Naive thymus-derived CD8-positive, alpha-beta T cell (primary cell): ENCODE measurements at regions not wholly inside any gene's neighbourhood (a gene's known extent, or its start where the extent isn't known, plus 50 kb on each side); places are given as distances from the start of the nearest gene placed in this dataset.
A peak's percentile ranks its signal among the peaks of the same experiment; 100 is the strongest.

Experiments
- ATAC-seq, 2 donors: fragments of 150-1000 bp; cut with Tn5 transposase in 1 of 2; sonication (Bioruptor Pico), chemical (Tn5 transposase) in 1 of 2; 1 replicate in 1 of 2; 2 replicates in 1 of 2; pipeline ENCODE4 v1.10.0; 2021; ENCODE audit warnings: mild to moderate bottlenecking in 2 of 2, moderate library complexity in 2 of 2
- POLR2A ChIA-PET: fragments of 350-600 bp; sonication (Branson Sonifier 250); formaldehyde crosslinking; loops from one replicate; lab custom pipeline; 2021; ENCODE audit warnings: antibody characterized with exemption; lab: Charles Lee
- DNase-seq, 10 donors: peaks; one replicate each; pipeline versions ENCODE4 v3.0.0 to v3.0.0-alpha.2; 2020 to 2022
- H3K27ac Mint-ChIP-seq, 10 donors: one replicate each; pipeline ENCODE4 v1.8.0; 2020 to 2022; ENCODE audit warnings: mild to moderate bottlenecking in 10 of 10, mixed read lengths in 10 of 10, moderate library complexity in 4 of 10, inconsistent platforms in 1 of 10
- H3K27me3 Mint-ChIP-seq, 5 donors: one replicate each; pipeline ENCODE4 v1.8.0; 2021 to 2022; ENCODE audit warnings: mixed read lengths in 5 of 5
- H3K36me3 Mint-ChIP-seq, 3 donors: one replicate each; pipeline ENCODE4 v1.8.0; 2020 to 2022; ENCODE audit warnings: mixed read lengths in 3 of 3, mild to moderate bottlenecking in 2 of 3, inconsistent platforms in 1 of 3
- H3K4me1 Mint-ChIP-seq, 4 donors: one replicate each; pipeline ENCODE4 v1.8.0; 2021 to 2022; ENCODE audit warnings: mixed read lengths in 4 of 4
- H3K4me3 Mint-ChIP-seq, 10 donors: one replicate each; pipeline ENCODE4 v1.8.0; 2020 to 2022; ENCODE audit warnings: mild to moderate bottlenecking in 10 of 10, mixed read lengths in 10 of 10, moderate library complexity in 6 of 10, inconsistent platforms in 1 of 10
- H3K9me3 Mint-ChIP-seq, 9 donors: one replicate each; pipeline ENCODE4 v1.8.0; 2020 to 2022; ENCODE audit warnings: mixed read lengths in 9 of 9, mild to moderate bottlenecking in 3 of 9, inconsistent platforms in 1 of 9, moderate library complexity in 1 of 9

GRCh38 chr15:38085114-38085513 lies 150.7 kb downstream of the TMCO5A start:
- H3K4me3 Mint-ChIP-seq: peak overlapping the region in 1 of 10 donors; percentile 69
- H3K36me3 Mint-ChIP-seq: no peaks in the 10 kb centered on the region
- H3K4me1 Mint-ChIP-seq: peaks cover 0 to 29% (median 4%) of the 10 kb centered on the region in 4 donors
- peaks cover 4 to 47% (median 13%) of the 10 kb centered on the region in 5 donors for H3K27me3 Mint-ChIP-seq
- POLR2A ChIA-PET: no interaction called here
- peaks cover 0 to 3% (median 0%) of the 10 kb centered on the region in 9 donors for H3K9me3 Mint-ChIP-seq
- H3K27ac Mint-ChIP-seq: peak overlapping the region in 2 of 10 donors; percentile 17 to 36
- DNase-seq (no peak), ATAC-seq (no peak)

GRCh38 chr15:38085931-38086568 lies 151.6 kb downstream of the TMCO5A start:
- Mint-ChIP-seq H3K4me3 (no peak overlapping the region), H3K4me1 (peaks cover 0 to 29% (median 4%) of the 10 kb centered on the region in 4 donors), H3K9me3 (peaks cover 0 to 3% (median 0%) of the 10 kb centered on the region in 9 donors), H3K36me3 (no peaks in the 10 kb centered on the region), H3K27me3 (peaks cover 4 to 50% (median 15%) of the 10 kb centered on the region in 5 donors), H3K27ac (peak overlapping the region in 1 of 10 donors; percentile 11)
- DNase-seq (no peak), ATAC-seq (no peak)
- POLR2A ChIA-PET: no interaction called here

- ATAC-seq: no peak
Measured at GRCh38 chr15:38086611-38087010, 152.2 kb downstream of the TMCO5A start.

GRCh38 chr15:38088971-38089370 lies 154.5 kb downstream of the TMCO5A start:
- DNase-seq (no peak), ATAC-seq (no peak)
- Mint-ChIP-seq H3K27me3 (peaks cover 4 to 53% (median 12%) of the 10 kb centered on the region in 5 donors), H3K4me3 (no peak overlapping the region), H3K9me3 (peaks cover 0 to 4% (median 0%) of the 10 kb centered on the region in 9 donors), H3K4me1 (peaks cover 0 to 26% (median 4%) of the 10 kb centered on the region in 4 donors), H3K36me3 (no peaks in the 10 kb centered on the region), H3K27ac (no peak overlapping the region)
- POLR2A ChIA-PET: no interaction called here

More at GRCh38 chr15:38086611-38087010, 152.2 kb downstream of the TMCO5A start:
- POLR2A ChIA-PET: no interaction called here
- Mint-ChIP-seq H3K4me1 (peaks cover 0 to 29% (median 4%) of the 10 kb centered on the region in 4 donors), H3K27me3 (peaks cover 4 to 56% (median 15%) of the 10 kb centered on the region in 5 donors), H3K36me3 (no peaks in the 10 kb centered on the region), H3K4me3 (no peak overlapping the region), H3K9me3 (peaks cover 0 to 3% (median 0%) of the 10 kb centered on the region in 9 donors), H3K27ac (peak overlapping the region in 1 of 10 donors; percentile 11)
- DNase-seq: no peak

- no peak overlapping the region for H3K27ac Mint-ChIP-seq
- ATAC-seq: no peak
- no peaks in the 10 kb centered on the region for H3K36me3 Mint-ChIP-seq
- peaks cover 0 to 2% (median 0%) of the 10 kb centered on the region in 9 donors for H3K9me3 Mint-ChIP-seq
- no peak for DNase-seq
- H3K4me3 Mint-ChIP-seq: no peak overlapping the region
- peaks cover 4 to 44% (median 10%) of the 10 kb centered on the region in 5 donors for H3K27me3 Mint-ChIP-seq
- H3K4me1 Mint-ChIP-seq: peaks cover 0 to 14% (median under 1%) of the 10 kb centered on the region in 4 donors
- POLR2A ChIA-PET: no interaction called here
Measured at GRCh38 chr15:38090223-38090622, 155.8 kb downstream of the TMCO5A start.

GRCh38 chr15:38090678-38091077 lies 156.2 kb downstream of the TMCO5A start:
- ATAC-seq (no peak), DNase-seq (no peak)
- Mint-ChIP-seq H3K4me3 (no peak overlapping the region), H3K27me3 (peaks cover 4 to 43% (median 12%) of the 10 kb centered on the region in 5 donors), H3K4me1 (peaks cover 0 to 10% (median 0%) of the 10 kb centered on the region in 4 donors), H3K27ac (no peak overlapping the region), H3K36me3 (no peaks in the 10 kb centered on the region), H3K9me3 (peaks cover 0 to 4% (median under 1%) of the 10 kb centered on the region in 9 donors)
- POLR2A ChIA-PET: no interaction called here

GRCh38 chr15:38091078-38091645 lies 156.7 kb downstream of the TMCO5A start:
- DNase-seq: no peak
- Mint-ChIP-seq H3K27ac (no peak overlapping the region), H3K4me1 (peaks cover 0 to 6% (median 0%) of the 10 kb centered on the region in 4 donors), H3K9me3 (peaks cover 0 to 9% (median 2%) of the 10 kb centered on the region in 9 donors), H3K27me3 (peaks cover 5 to 43% (median 10%) of the 10 kb centered on the region in 5 donors), H3K36me3 (peaks cover 0 to under 1% (median 0%) of the 10 kb centered on the region in 3 donors), H3K4me3 (no peak overlapping the region)
- POLR2A ChIA-PET: no interaction called here
- ATAC-seq: no peak

- H3K27me3 Mint-ChIP-seq: peaks cover 7 to 42% (median 15%) of the 10 kb centered on the region in 5 donors
- peaks cover 0 to 15% (median 0%) of the 10 kb centered on the region in 3 donors for H3K36me3 Mint-ChIP-seq
- H3K4me3 Mint-ChIP-seq: no peak overlapping the region
- no peaks in the 10 kb centered on the region for H3K4me1 Mint-ChIP-seq
- H3K27ac Mint-ChIP-seq: no peak overlapping the region
- no peak for ATAC-seq
- DNase-seq: no peak
- POLR2A ChIA-PET: no interaction called here
- H3K9me3 Mint-ChIP-seq: peaks cover 2 to 28% (median 11%) of the 10 kb centered on the region in 9 donors
Measured at GRCh38 chr15:38093931-38094330, 158.7 kb upstream of the SPRED1 start.

GRCh38 chr15:38102972-38103371 lies 149.7 kb upstream of the SPRED1 start:
- peaks cover 4 to 22% (median 18%) of the 10 kb centered on the region in 5 donors for H3K27me3 Mint-ChIP-seq
- H3K27ac Mint-ChIP-seq: no peak overlapping the region
- POLR2A ChIA-PET: no interaction called here
- H3K36me3 Mint-ChIP-seq: peaks cover 0 to 7% (median 0%) of the 10 kb centered on the region in 3 donors
- no peaks in the 10 kb centered on the region for H3K4me1 Mint-ChIP-seq
- peaks cover 0 to 7% (median 4%) of the 10 kb centered on the region in 9 donors for H3K9me3 Mint-ChIP-seq
- no peak for ATAC-seq
- no peak for DNase-seq
- H3K4me3 Mint-ChIP-seq: no peak overlapping the region

GRCh38 chr15:38103564-38103963 lies 149.1 kb upstream of the SPRED1 start:
- POLR2A ChIA-PET: no interaction called here
- Mint-ChIP-seq H3K27me3 (peaks cover 4 to 20% (median 12%) of the 10 kb centered on the region in 5 donors), H3K36me3 (peaks cover 0 to 6% (median 0%) of the 10 kb centered on the region in 3 donors), H3K27ac (no peak overlapping the region), H3K9me3 (peaks cover 0 to 6% (median 1%) of the 10 kb centered on the region in 9 donors), H3K4me3 (no peak overlapping the region), H3K4me1 (no peaks in the 10 kb centered on the region)
- ATAC-seq (no peak), DNase-seq (no peak)

GRCh38 chr15:38111070-38111469 lies 141.6 kb upstream of the SPRED1 start:
- Mint-ChIP-seq H3K36me3 (no peaks in the 10 kb centered on the region), H3K27ac (no peak overlapping the region), H3K27me3 (peaks cover 3 to 20% (median 12%) of the 10 kb centered on the region in 5 donors), H3K4me3 (no peak overlapping the region), H3K9me3 (peaks cover 0 to 2% (median 0%) of the 10 kb centered on the region in 9 donors), H3K4me1 (no peaks in the 10 kb centered on the region)
- POLR2A ChIA-PET: no interaction called here
- ATAC-seq (no peak), DNase-seq (no peak)

- Mint-ChIP-seq H3K27me3 (peaks cover 3 to 20% (median 10%) of the 10 kb centered on the region in 5 donors), H3K36me3 (no peaks in the 10 kb centered on the region), H3K4me3 (no peak overlapping the region), H3K27ac (no peak overlapping the region), H3K4me1 (no peaks in the 10 kb centered on the region), H3K9me3 (peaks cover 0 to 3% (median 0%) of the 10 kb centered on the region in 9 donors)
- POLR2A ChIA-PET: no interaction called here
- DNase-seq (no peak), ATAC-seq (no peak)
Measured at GRCh38 chr15:38112406-38112805, 140.2 kb upstream of the SPRED1 start.

- no peak for ATAC-seq
- POLR2A ChIA-PET: no interaction called here
- H3K27ac Mint-ChIP-seq: no peak overlapping the region
- H3K36me3 Mint-ChIP-seq: no peaks in the 10 kb centered on the region
- peaks cover 0 to 2% (median 0%) of the 10 kb centered on the region in 4 donors for H3K4me1 Mint-ChIP-seq
- peaks cover 6 to 22% (median 6%) of the 10 kb centered on the region in 5 donors for H3K27me3 Mint-ChIP-seq
- H3K9me3 Mint-ChIP-seq: peaks cover 0 to 3% (median 0%) of the 10 kb centered on the region in 9 donors
- H3K4me3 Mint-ChIP-seq: no peak overlapping the region
- DNase-seq: no peak
Measured at GRCh38 chr15:38115121-38115520, 137.5 kb upstream of the SPRED1 start.
